ENCODE measurements at regions not wholly inside any gene's neighbourhood (a gene's known extent, or its start where the extent isn't known, plus 50 kb on each side); places are given as distances from the start of the nearest gene placed in this dataset.

GRCh38 chr11:57054817-57055216 lies 66.1 kb downstream of the OR5AK2 start:
- TF ChIP-seq CTCF (conservative IDR thresholded peaks at IDR 0.05), result no peak
- TF ChIP-seq ZFX (IDR thresholded peaks at IDR 0.05), result no peak

All from C4-2B (cell line).